Neural progenitor cell (in vitro differentiated cells): ENCODE measurements at regions not wholly inside any gene's neighbourhood (a gene's known extent, or its start where the extent isn't known, plus 50 kb on each side); places are given as distances from the start of the nearest gene placed in this dataset.

Experiments used
- CTCF ChIP-seq: fragments of 200-600 bp; sonication (generic); IDR thresholded peaks from 2 replicates; pipeline ENCODE4 v1.5.1; 2017; ENCODE audit warnings: antibody characterized with exemption, mild to moderate bottlenecking
- EZH2 ChIP-seq: fragments of 200-600 bp; sonication (generic); IDR thresholded peaks from 2 replicates; pipeline ENCODE4 v1.6.1; 2017; ENCODE audit warnings: antibody characterized with exemption, mild to moderate bottlenecking, moderate library complexity
- EZH2phosphoT487 ChIP-seq: fragments of 200-600 bp; sonication (generic); IDR thresholded peaks from 2 replicates; pipeline ENCODE4 v1.6.1; 2017; ENCODE audit warnings: antibody characterized with exemption

DNA sequence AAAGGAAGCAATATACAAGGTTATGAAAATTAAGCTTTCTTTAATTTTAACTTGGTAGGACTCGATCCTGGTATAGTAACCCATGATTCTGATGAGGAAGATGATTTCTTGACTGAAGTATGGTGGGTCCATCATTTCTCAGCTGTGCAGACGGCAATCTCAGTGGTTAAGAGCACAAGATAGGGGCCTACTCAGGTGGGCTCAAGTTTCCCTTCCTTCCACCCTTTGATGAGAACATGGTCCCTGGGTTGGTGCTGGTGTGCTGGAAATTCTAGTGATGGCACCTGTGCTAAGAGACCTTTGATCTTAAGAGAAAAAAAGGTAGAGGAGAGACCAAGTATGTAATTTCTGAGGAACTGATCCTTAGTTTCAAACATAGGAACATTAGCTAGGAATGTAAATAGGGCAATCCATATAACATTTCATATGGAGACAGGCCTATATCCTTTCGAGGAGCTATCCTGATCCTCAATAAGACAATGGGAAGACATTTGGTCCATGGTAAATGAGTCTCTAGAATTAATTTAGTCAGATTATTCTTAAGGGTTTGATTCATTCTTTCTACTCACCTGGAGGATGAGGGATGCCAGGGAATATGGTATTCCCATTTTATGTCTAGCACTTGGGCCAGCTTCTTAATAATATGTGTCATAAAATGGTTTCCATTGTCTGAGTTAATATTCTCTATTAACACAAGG lies 104.5 kb upstream of the NECTIN3 start:
- TF ChIP-seq EZH2 (no peak), CTCF (no peak), EZH2phosphoT487 (no peak)
